ENCODE measurements at regions not wholly inside any gene's neighbourhood (a gene's known extent, or its start where the extent isn't known, plus 50 kb on each side); places are given as distances from the start of the nearest gene placed in this dataset.
"Not testable (repeated sequence)": the region's sequence is repeated elsewhere in the genome, so short reads cannot be mapped to it uniquely, and the experiment has no call there.

GRCh38 chr13:80810294-80810693, 469.4 kb upstream of the SPRY2 start:
- not testable (repeated sequence) for TF ChIP-seq SP1 (IDR thresholded peaks at IDR 0.05); NFRKB (IDR thresholded peaks at IDR 0.05); FOXK2 (IDR thresholded peaks at IDR 0.05); SUZ12 (IDR thresholded peaks at IDR 0.05); FOXM1 (IDR thresholded peaks at IDR 0.05; ENCODE audit: borderline replicate concordance); BHLHE40 (IDR thresholded peaks at IDR 0.05; ENCODE audit: borderline replicate concordance); TARDBP (IDR thresholded peaks at IDR 0.05)
